Right lobe of liver (tissue), 6 donors: ENCODE measurements at regions not wholly inside any gene's neighbourhood (a gene's known extent, or its start where the extent isn't known, plus 50 kb on each side); places are given as distances from the start of the nearest gene placed in this dataset.

Experiments
- ATAC-seq, 4 donors: fragments of 200-7000 bp; cut with Tn5 transposase; one replicate each; pipeline ENCODE4 v1.9.1; 2020; ENCODE audit warnings: mild to moderate bottlenecking in 4 of 4, moderate library complexity in 4 of 4
- DNase-seq, 3 donors: peaks; one replicate each; pipeline ENCODE4 v3.0.0-alpha.2; 2020
- H3K27ac ChIP-seq, 3 donors: fragments of 200-600 bp; one replicate each; pipeline ENCODE4 v1.8.0; 2022
- H3K27me3 ChIP-seq, 2 donors: fragments of 200-600 bp; one replicate each; pipeline ENCODE4 v1.8.0; 2022
- H3K36me3 ChIP-seq, 4 donors: fragments of 200-600 bp; sonication (generic) in 1 of 4; one replicate each; pipeline versions ENCODE4 v1.5.1 to v1.8.0; 2017 to 2022; ENCODE audit warnings: control low read depth in 1 of 4
- H3K4me1 ChIP-seq, 4 donors: fragments of 200-600 bp; sonication (generic) in 1 of 4; one replicate each; pipeline versions ENCODE4 v1.5.1 to v1.8.0; 2017 to 2022; ENCODE audit warnings: control low read depth in 1 of 4
- H3K4me3 ChIP-seq, 3 donors: fragments of 200-600 bp; one replicate each; pipeline ENCODE4 v1.8.0; 2022
- H3K9me3 ChIP-seq, 4 donors: fragments of 200-600 bp; sonication (generic) in 1 of 4; one replicate each; pipeline versions ENCODE4 v1.5.1 to v1.8.0; 2017 to 2022; ENCODE audit warnings: control low read depth in 1 of 4
- CTCF ChIP-seq, 4 donors: fragments of 200-600 bp in 3 of 4; fragments of 450-650 bp in 1 of 4; IDR thresholded peaks; one replicate each; pipeline versions ENCODE4 v1.5.1 to v1.8.0; 2016 to 2022; ENCODE audit warnings: antibody characterized with exemption in 4 of 4, mild to moderate bottlenecking in 2 of 4
- POLR2A ChIP-seq: fragments of 450-650 bp; IDR thresholded peaks from one replicate; pipeline ENCODE4 v1.6.1; 2017; ENCODE audit warnings: antibody characterized with exemption, mild to moderate bottlenecking
- WGBS: methylation state at CpG from one replicate; pipeline ENCODE4 v1.1.6; 2018; ENCODE audit warnings: low coverage, low lambda C conversion rate; ENCODE audit not compliant: insufficient coverage; ENCODE audit errors: missing lambda C conversion rate; 5-methylcytosine and 5-hydroxymethylcytosine counted together
- intact Hi-C, 2 donors: fragments of 100-400 bp; cut with DNase I; formaldehyde crosslinking; loops; one replicate each; pipeline versions ENCODE4 v1.11.2 to v1.14.1; 2022
- donor health status: DM: no; HTN: yes; CAD: no.
- donor health status: DM: no; HTN: no; CAD: no.
- donor health status: DM: no; HTN: no; CAD: no.
- donor health status: DM: no; HTN: yes; CAD: no.
- donor health status: DM: no; HTN: yes; CAD: no.

- intact Hi-C loops, result no loop called here
- H3K9me3 ChIP-seq, result peaks cover 0 to 11% (median 0%) of the 10 kb centered on the region in 4 donors
- no peaks in the 10 kb centered on the region for H3K4me1 ChIP-seq
- H3K27me3 ChIP-seq, result no peaks in the 10 kb centered on the region
- DNase-seq (no peak), ATAC-seq (no peak)
- no peaks in the 10 kb centered on the region for H3K36me3 ChIP-seq
- H3K4me3 ChIP-seq, result no peak overlapping the region
- WGBS, result 34% methylated on average over 3 of the region's 7 CpGs
- no peak for TF ChIP-seq CTCF (IDR thresholded peaks at IDR 0.05)
- no peak for TF ChIP-seq POLR2A
- no peak overlapping the region for H3K27ac ChIP-seq
Measured at GRCh38 chr15:39510001-39510701, 70.7 kb upstream of the THBS1 start.

GRCh38 chr15:39511000-39511915 is 69.6 kb upstream of the THBS1 start:
- DNase-seq (no peak), ATAC-seq (peak in 1 of 4 donors; percentile 53)
- Histone ChIP-seq H3K9me3 (peaks cover 0 to 11% (median 0%) of the 10 kb centered on the region in 4 donors), H3K4me3 (no peak overlapping the region), H3K4me1 (no peaks in the 10 kb centered on the region), H3K36me3 (no peaks in the 10 kb centered on the region), H3K27ac (no peak overlapping the region), H3K27me3 (no peaks in the 10 kb centered on the region)
- intact Hi-C loops, result no loop called here
- TF ChIP-seq POLR2A (no peak), CTCF (IDR thresholded peaks at IDR 0.05) (no peak)
- 48% methylated on average over 11 of the region's 14 CpGs for WGBS

GRCh38 chr15:39511916-39512260 is 69.0 kb upstream of the THBS1 start:
- no peak for ATAC-seq
- Histone ChIP-seq H3K4me1 (no peaks in the 10 kb centered on the region), H3K27me3 (no peaks in the 10 kb centered on the region), H3K36me3 (no peaks in the 10 kb centered on the region), H3K4me3 (no peak overlapping the region), H3K9me3 (peaks cover 0 to 11% (median 0%) of the 10 kb centered on the region in 4 donors), H3K27ac (no peak overlapping the region)
- TF ChIP-seq CTCF (IDR thresholded peaks at IDR 0.05) (no peak), POLR2A (no peak)
- intact Hi-C loops, result no loop called here
- no peak for DNase-seq
- 47% methylated on average over 4 of the region's 4 CpGs for WGBS

GRCh38 chr15:39512643-39513042 is 68.2 kb upstream of the THBS1 start:
- Histone ChIP-seq H3K27me3 (no peaks in the 10 kb centered on the region), H3K4me1 (no peaks in the 10 kb centered on the region), H3K36me3 (no peaks in the 10 kb centered on the region), H3K4me3 (no peak overlapping the region), H3K27ac (no peak overlapping the region), H3K9me3 (peaks cover 0 to 11% (median 0%) of the 10 kb centered on the region in 4 donors)
- TF ChIP-seq POLR2A, result no peak
- TF ChIP-seq CTCF (IDR thresholded peaks at IDR 0.05), result no peak
- DNase-seq (no peak), ATAC-seq (no peak)
- intact Hi-C loops, result no loop called here
